ENCODE measurements at regions not wholly inside any gene's neighbourhood (a gene's known extent, or its start where the extent isn't known, plus 50 kb on each side); places are given as distances from the start of the nearest gene placed in this dataset.

DNA sequence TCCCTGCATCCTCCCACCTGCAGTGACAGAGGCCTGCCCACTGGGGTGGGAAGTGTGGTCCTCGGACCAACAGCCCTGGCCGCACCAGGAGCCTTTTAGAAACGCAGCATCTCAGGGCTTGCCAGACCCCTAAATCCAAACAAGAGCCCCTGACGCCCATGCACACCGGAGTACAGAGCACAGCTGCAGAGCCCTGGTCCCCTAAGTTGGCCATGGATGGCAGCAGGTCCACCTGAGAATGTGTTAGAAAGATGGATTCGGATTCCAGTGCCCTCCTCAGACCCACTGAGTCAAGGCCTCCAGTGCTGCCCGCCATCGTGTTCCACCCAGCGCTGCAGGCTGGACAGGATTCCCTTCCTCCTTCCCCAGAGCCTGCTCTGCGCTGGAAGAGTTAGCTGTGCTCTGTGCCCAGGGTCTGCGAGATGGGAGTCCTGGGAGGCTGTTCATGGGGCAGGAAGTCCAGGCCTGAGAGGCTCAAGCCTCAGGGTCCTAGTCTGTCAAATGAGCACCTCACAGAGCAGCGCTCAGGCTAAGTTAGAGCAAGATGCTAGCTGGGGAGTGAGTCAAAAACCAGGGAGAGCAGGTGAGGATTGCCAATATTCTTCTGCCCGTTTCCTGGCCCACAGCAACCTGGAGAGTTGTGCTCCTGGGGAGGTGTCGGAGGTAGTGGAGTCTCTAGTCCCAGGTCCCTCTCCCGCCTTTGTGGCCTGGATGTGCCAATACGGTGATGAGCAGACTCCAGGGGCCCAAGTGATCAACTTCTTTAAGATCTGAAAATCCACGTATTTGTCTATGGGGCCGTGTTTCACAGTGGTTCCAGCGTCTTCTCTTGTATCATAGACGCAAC is 95.9 kb upstream of the GPR26 start:
- TF ChIP-seq, protein P1, sequence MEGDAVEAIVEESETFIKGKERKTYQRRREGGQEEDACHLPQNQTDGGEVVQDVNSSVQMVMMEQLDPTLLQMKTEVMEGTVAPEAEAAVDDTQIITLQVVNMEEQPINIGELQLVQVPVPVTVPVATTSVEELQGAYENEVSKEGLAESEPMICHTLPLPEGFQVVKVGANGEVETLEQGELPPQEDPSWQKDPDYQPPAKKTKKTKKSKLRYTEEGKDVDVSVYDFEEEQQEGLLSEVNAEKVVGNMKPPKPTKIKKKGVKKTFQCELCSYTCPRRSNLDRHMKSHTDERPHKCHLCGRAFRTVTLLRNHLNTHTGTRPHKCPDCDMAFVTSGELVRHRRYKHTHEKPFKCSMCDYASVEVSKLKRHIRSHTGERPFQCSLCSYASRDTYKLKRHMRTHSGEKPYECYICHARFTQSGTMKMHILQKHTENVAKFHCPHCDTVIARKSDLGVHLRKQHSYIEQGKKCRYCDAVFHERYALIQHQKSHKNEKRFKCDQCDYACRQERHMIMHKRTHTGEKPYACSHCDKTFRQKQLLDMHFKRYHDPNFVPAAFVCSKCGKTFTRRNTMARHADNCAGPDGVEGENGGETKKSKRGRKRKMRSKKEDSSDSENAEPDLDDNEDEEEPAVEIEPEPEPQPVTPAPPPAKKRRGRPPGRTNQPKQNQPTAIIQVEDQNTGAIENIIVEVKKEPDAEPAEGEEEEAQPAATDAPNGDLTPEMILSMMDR (IDR thresholded peaks at IDR 0.05), result no peak
- TF ChIP-seq ZFX (IDR thresholded peaks at IDR 0.05; ENCODE audit: borderline replicate concordance), result no peak
